NCI-H1930 (cell line): ENCODE measurements at regions not wholly inside any gene's neighbourhood (a gene's known extent, or its start where the extent isn't known, plus 50 kb on each side); places are given as distances from the start of the nearest gene placed in this dataset.
"Not testable (repeated sequence)": the region's sequence is repeated elsewhere in the genome, so short reads cannot be mapped to it uniquely, and the experiment has no call there.

Experiments
- DNase-seq, 2 experiments: peaks; one replicate each; lab custom pipeline; 2025; lab: John Stamatoyannopoulos, UW

- no peak for DNase-seq
Measured at GRCh38 chr9:75282047-75282446, 193.7 kb downstream of the OSTF1 start.

GRCh38 chr9:75289332-75289731 is 201.0 kb downstream of the OSTF1 start:
- DNase-seq = no peak

GRCh38 chr9:75299324-75299723 is 211.0 kb downstream of the OSTF1 start:
- DNase-seq = no peak

GRCh38 chr9:75333624-75334023 is 245.3 kb downstream of the OSTF1 start:
- no peak for DNase-seq

GRCh38 chr9:75358846-75359245 is 270.5 kb downstream of the OSTF1 start:
- no peak for DNase-seq

- no peak for DNase-seq
Measured at GRCh38 chr9:75359638-75360037, 271.3 kb downstream of the OSTF1 start.

GRCh38 chr9:75360252-75360651 is 271.9 kb downstream of the OSTF1 start:
- DNase-seq = no peak

- not testable (repeated sequence) for DNase-seq
Measured at GRCh38 chr9:75362446-75362845, 274.1 kb downstream of the OSTF1 start.

GRCh38 chr9:75365196-75365595 is 276.9 kb downstream of the OSTF1 start:
- DNase-seq = no peak

- DNase-seq = no peak
Measured at GRCh38 chr9:75369989-75370388, 281.7 kb downstream of the OSTF1 start.

GRCh38 chr9:75372499-75373268 is 284.4 kb downstream of the OSTF1 start:
- no peak for DNase-seq

GRCh38 chr9:75376680-75377254 is 288.5 kb downstream of the OSTF1 start:
- no peak for DNase-seq

- DNase-seq = no peak
Measured at GRCh38 chr9:75378036-75378435, 289.7 kb downstream of the OSTF1 start.

- no peak for DNase-seq
Measured at GRCh38 chr9:75378926-75379325, 290.6 kb downstream of the OSTF1 start.

GRCh38 chr9:75382126-75382525 is 293.8 kb downstream of the OSTF1 start:
- no peak for DNase-seq

GRCh38 chr9:75383420-75384034 is 295.2 kb downstream of the OSTF1 start:
- not testable (repeated sequence) for DNase-seq

- no peak for DNase-seq
Measured at GRCh38 chr9:75385236-75385635, 296.9 kb downstream of the OSTF1 start.

GRCh38 chr9:75389101-75389500 is 300.8 kb downstream of the OSTF1 start:
- no peak for DNase-seq

GRCh38 chr9:75390951-75391350 is 302.6 kb downstream of the OSTF1 start:
- no peak for DNase-seq

GRCh38 chr9:75391497-75391896 is 303.2 kb downstream of the OSTF1 start:
- no peak for DNase-seq

- DNase-seq = no peak
Measured at GRCh38 chr9:75395336-75395735, 307.0 kb downstream of the OSTF1 start.

- no peak for DNase-seq
Measured at GRCh38 chr9:75397836-75398235, 309.5 kb downstream of the OSTF1 start.

GRCh38 chr9:75408391-75408790 is 320.1 kb downstream of the OSTF1 start:
- DNase-seq = no peak
